ENCODE measurements at regions not wholly inside any gene's neighbourhood (a gene's known extent, or its start where the extent isn't known, plus 50 kb on each side); places are given as distances from the start of the nearest gene placed in this dataset.

DNA sequence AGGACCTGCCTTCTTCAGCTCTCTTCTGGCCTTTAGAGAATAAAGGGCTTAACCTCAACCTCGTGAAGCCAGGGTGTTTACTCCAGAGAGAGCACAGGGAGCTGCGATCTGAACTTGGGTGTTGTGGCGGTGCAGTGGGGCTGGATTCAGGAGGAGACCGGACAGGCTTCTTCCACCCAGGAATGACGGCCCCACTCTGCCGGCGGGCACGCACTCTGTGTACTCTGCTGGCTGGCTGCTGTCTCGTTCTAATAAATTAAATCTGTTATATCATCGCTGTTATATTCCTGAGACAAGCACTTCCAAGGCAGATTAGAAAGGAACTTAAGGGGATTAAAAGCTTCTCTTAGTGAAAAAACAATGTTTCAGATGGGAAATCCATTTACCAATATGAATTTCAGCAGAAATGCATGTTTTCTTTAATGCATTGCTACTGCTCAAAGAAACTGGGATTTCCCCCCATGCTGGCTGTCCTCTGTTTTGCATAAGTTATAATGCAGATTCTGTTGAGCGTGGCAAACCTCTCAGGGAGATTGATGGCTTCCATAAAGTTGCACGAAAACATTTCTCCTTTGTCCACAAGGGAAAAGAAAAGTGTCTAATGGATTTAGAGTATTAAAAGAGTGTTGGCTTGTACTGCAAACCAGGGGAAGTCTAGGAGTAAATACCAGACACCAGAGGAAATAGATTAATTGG lies 168.6 kb upstream of the IRX3 start:
- H3K4me1 Mint-ChIP-seq, result no peaks in the 10 kb centered on the region
- no peaks in the 10 kb centered on the region for H3K9me3 Mint-ChIP-seq (ENCODE audit: low read depth)
- peaks cover 15% of the 10 kb centered on the region for H3K27me3 Mint-ChIP-seq
- no peak for ATAC-seq
- DNase-seq, result no peak
- POLR2A ChIA-PET, result no interaction called here
- no peaks in the 10 kb centered on the region for H3K36me3 Mint-ChIP-seq (ENCODE audit: low read depth)
- intact Hi-C loops (cut with DNase I, micrococcal nuclease), result no loop called here
- no peak overlapping the region for H3K27ac Mint-ChIP-seq
- no peak overlapping the region for H3K4me3 Mint-ChIP-seq
- CTCF ChIA-PET, result no interaction called here

DNA sequence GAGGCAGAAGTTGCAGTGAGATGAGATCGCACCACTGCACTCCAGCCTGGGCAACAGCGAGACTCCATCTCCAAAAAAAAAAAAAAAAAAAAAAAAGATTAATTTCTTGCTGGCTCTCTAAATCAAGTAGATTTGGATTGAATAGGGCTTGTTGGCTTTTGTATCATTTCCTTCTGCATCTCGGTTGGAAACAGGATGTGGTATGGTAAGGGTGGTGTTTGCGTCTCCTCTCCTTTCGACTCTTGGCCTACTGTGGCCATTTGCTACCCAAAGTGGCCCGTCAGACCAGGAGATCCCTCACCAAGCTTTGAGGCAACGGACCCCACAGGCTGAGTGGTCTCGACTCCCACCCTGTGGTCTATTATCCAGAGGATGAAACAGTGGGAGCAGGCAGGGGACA lies 168.0 kb upstream of the IRX3 start:
- intact Hi-C loops (cut with DNase I, micrococcal nuclease), result no loop called here
- POLR2A ChIA-PET, result no interaction called here

DNA sequence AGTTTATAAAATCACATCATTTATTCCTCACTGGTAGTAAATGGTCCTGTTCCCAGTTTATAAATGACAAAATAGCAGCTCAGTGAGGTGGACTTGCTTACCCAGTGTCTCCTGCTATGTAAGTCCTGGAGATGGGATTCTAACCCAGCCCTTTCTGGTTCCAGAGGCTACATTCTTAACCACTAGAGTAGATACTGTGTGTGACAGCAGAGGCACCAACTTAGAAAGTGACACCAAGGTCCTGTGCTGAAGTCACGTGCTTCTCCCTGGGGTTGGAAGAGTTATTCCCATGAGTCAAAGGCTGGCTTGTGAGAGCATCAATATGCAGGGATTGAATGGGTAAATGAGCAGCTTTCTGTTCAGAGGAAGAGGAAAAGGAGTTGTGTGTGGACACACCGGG lies 167.3 kb upstream of the IRX3 start:
- H3K36me3 Mint-ChIP-seq (ENCODE audit: low read depth), result no peaks in the 10 kb centered on the region
- CTCF ChIA-PET, result interaction anchor here (1.0 kb wide), 1 partner anchor 9 kb away, joined by 4 read pairs; no protein-coding TSS in a partner anchor
- no peak overlapping the region for H3K4me3 Mint-ChIP-seq
- H3K4me1 Mint-ChIP-seq, result no peaks in the 10 kb centered on the region
- no peaks in the 10 kb centered on the region for H3K9me3 Mint-ChIP-seq (ENCODE audit: low read depth)
- POLR2A ChIA-PET, result interaction anchor here (0.6 kb wide), 1 partner anchor 924 kb away, joined by 3 read pairs; no protein-coding TSS in a partner anchor
- DNase-seq (no peak), ATAC-seq (no peak)
- intact Hi-C loops (cut with DNase I, micrococcal nuclease), result no loop called here
- no peak overlapping the region for H3K27ac Mint-ChIP-seq
- H3K27me3 Mint-ChIP-seq, result peaks cover 19% of the 10 kb centered on the region

More for the DNA sequence above, 168.0 kb upstream of the IRX3 start:
- Mint-ChIP-seq H3K36me3 (ENCODE audit: low read depth) (no peaks in the 10 kb centered on the region), H3K4me1 (no peaks in the 10 kb centered on the region), H3K27me3 (peaks cover 15% of the 10 kb centered on the region), H3K4me3 (no peak overlapping the region), H3K27ac (no peak overlapping the region), H3K9me3 (ENCODE audit: low read depth) (no peaks in the 10 kb centered on the region)
- DNase-seq (no peak), ATAC-seq (no peak)
- CTCF ChIA-PET, result no interaction called here

DNA sequence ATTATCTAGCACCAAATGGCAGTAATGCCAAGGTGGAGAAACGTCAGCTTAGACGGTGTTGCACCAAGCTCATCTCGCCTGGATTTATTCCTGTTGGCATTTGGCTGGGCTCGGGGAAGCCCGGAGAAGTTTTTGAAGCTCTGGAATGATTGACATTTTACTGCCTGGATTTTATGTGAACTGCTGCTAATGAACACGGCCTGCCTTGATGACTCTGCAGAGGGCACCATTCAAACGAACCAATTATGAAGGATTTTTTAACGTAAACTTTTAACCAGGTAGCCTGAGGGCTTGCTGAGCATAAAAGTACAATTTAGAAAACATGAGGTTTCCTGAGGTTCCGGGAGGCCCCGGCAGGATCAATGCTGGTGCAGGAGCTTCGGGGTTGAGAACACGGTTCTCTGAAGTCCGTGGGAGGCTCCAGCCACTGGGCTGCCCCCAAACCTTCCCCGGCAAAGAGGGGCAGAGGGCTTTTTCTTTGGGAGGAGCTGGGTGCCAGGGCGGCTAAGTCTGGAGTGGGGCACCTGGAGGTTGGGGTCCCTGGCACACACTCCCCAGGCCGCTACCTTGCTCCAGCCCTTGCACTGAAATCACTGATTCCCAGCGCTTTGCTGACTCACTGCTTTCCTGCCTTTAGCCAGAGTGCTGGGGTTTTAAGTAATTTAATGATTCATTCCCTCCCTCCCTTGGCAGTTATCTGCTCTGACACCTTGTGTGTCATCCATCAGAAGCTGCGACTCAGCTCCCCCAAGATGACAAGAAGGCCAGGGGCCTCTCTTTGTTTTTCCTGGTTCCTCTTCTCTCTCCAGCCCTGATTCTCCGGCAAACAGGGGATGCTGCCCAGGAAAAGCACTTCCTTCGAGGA lies 161.2 kb upstream of the IRX3 start:
- intact Hi-C loops (cut with DNase I, micrococcal nuclease), result no loop called here
- Mint-ChIP-seq H3K9me3 (ENCODE audit: low read depth) (no peaks in the 10 kb centered on the region), H3K4me3 (no peak overlapping the region), H3K36me3 (ENCODE audit: low read depth) (no peaks in the 10 kb centered on the region), H3K27me3 (peaks cover 21% of the 10 kb centered on the region), H3K4me1 (no peaks in the 10 kb centered on the region), H3K27ac (no peak overlapping the region)
- CTCF ChIA-PET, result interaction anchor here (0.6 kb wide), 1 partner anchor 166 kb away, joined by 3 read pairs; no protein-coding TSS in a partner anchor
- peak; percentile 26 for DNase-seq
- peak; percentile 70 for ATAC-seq
- POLR2A ChIA-PET, result no interaction called here

DNA sequence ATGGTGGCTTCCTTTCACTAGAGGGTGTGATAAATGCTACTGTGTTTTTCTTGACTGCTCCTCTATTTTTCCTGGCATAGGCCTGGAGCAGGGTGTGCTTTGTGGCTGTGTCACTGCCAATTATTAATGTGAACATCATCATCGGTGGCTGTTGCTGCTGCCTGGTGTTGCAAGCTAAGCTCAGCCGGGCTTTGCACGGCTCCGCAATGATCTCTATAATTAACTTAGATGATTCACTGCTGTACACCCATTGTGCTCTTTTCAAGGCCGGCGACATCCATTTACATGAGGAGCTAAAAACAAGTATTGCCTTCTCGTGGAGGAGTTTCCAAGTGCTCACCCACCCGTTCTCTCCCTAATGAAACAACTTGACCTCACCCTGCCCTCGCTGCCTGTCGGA lies 160.1 kb upstream of the IRX3 start:
- ATAC-seq (no peak), DNase-seq (no peak)
- no peaks in the 10 kb centered on the region for H3K4me1 Mint-ChIP-seq
- ChIA-PET CTCF (no interaction called here), POLR2A (no interaction called here)
- no peak overlapping the region for H3K4me3 Mint-ChIP-seq
- no peak overlapping the region for H3K27ac Mint-ChIP-seq
- intact Hi-C loops (cut with DNase I, micrococcal nuclease), result no loop called here
- no peaks in the 10 kb centered on the region for H3K9me3 Mint-ChIP-seq (ENCODE audit: low read depth)
- no peaks in the 10 kb centered on the region for H3K36me3 Mint-ChIP-seq (ENCODE audit: low read depth)
- peaks cover 18% of the 10 kb centered on the region for H3K27me3 Mint-ChIP-seq

DNA sequence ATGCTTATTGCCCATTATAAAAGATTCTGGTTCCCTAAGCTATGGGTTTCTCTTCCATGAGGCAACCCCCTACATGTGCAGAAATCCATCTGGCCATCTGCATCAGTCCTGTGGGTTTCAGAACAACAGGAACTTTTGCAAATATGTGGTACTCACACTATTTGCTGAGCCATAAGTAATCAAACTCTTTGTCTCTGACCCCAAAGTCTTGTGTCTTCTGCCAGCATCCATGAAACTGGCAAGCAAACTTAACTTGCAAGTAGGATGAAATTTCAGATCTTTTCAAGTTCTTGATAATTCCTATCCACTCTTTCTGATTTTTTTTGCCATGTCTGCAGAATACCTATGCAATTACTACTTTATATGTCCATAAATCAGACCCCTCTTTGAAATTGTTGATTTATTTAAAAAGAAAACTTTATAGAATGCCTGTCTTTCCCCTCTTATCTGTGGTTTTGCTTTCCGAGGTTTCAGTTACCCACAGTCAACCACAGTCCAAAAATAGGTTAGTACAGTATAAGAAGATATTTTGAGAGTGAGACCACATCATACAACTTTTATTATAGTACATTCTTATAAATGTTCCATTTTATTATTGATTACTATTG lies 158.4 kb upstream of the IRX3 start:
- Mint-ChIP-seq H3K4me3 (no peak overlapping the region), H3K36me3 (ENCODE audit: low read depth) (no peaks in the 10 kb centered on the region), H3K27me3 (peaks cover 9% of the 10 kb centered on the region), H3K9me3 (ENCODE audit: low read depth) (no peaks in the 10 kb centered on the region), H3K27ac (no peak overlapping the region), H3K4me1 (no peaks in the 10 kb centered on the region)
- intact Hi-C loops (cut with DNase I, micrococcal nuclease), result no loop called here
- POLR2A ChIA-PET, result no interaction called here
- no peak for ATAC-seq
- no peak for DNase-seq
- CTCF ChIA-PET, result no interaction called here

DNA sequence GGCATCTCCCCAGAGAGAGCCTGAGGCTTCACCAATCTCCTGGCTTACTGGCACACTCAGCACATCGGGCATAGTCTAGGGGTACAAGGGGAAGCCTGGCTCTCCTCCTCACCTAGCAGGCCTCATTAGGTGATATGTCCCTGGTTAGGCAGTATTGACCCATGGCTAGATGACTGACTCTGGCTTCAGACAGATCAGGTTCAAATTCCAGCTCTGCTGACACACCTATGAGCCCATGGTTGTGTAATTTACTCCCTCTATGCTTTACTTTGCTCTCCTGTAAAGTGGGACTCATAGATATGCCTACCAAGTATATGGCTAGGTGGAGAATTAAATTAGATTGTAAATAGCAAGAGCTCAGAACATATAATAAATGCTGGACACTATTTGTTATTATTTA lies 157.3 kb upstream of the IRX3 start:
- Mint-ChIP-seq H3K27ac (no peak overlapping the region), H3K4me3 (no peak overlapping the region), H3K4me1 (no peaks in the 10 kb centered on the region), H3K9me3 (ENCODE audit: low read depth) (no peaks in the 10 kb centered on the region), H3K36me3 (ENCODE audit: low read depth) (no peaks in the 10 kb centered on the region), H3K27me3 (peaks cover 10% of the 10 kb centered on the region)
- ChIA-PET CTCF (no interaction called here), POLR2A (no interaction called here)
- DNase-seq, result no peak
- ATAC-seq, result no peak
- intact Hi-C loops (cut with DNase I, micrococcal nuclease), result no loop called here

DNA sequence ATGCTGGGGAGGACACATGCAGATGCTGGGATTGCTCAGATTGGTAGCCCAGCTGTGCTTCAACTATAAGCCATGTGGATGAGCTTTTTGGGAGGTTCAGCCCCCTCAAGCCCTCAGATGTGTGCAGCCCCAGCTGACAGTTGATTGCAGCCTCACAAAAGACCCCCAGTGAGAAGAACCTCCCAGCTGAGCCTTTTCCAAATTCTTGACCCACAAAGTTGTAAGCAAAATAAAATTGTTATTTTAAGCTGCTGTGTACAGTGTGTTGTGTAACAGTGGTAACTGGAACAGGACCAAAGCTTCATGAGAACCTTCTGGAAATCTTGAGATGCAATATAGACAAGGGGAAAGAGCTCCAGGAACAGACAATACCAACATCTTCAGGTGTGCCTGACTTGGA lies 156.8 kb upstream of the IRX3 start:
- ChIA-PET CTCF (no interaction called here), POLR2A (no interaction called here)
- intact Hi-C loops (cut with DNase I, micrococcal nuclease), result no loop called here
- Mint-ChIP-seq H3K9me3 (ENCODE audit: low read depth) (no peaks in the 10 kb centered on the region), H3K27ac (no peak overlapping the region), H3K27me3 (peaks cover 10% of the 10 kb centered on the region), H3K4me1 (no peaks in the 10 kb centered on the region), H3K36me3 (ENCODE audit: low read depth) (no peaks in the 10 kb centered on the region), H3K4me3 (no peak overlapping the region)
- DNase-seq, result no peak
- no peak for ATAC-seq

DNA sequence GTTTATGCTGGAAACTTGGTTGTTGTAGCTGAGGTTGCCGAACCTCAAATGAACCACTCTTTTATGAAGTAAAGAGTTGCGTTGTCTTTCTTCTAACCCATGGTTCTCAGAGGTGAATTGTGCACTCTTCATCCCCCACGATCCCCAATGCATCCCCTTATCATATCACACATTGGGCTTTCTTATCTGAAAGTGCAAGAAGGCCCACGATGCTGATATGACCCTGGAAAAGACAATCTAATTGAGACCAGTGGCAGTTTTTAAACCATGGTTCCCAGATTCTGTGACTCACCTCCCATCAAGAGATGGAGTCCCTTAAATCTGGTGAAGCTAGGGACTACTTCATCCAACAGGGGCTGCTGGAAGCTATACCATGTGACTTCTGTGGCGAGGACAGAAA lies 156.3 kb upstream of the IRX3 start:
- CTCF ChIA-PET, result no interaction called here
- H3K27me3 Mint-ChIP-seq, result peaks cover 9% of the 10 kb centered on the region
- no peaks in the 10 kb centered on the region for H3K4me1 Mint-ChIP-seq
- H3K27ac Mint-ChIP-seq, result no peak overlapping the region
- POLR2A ChIA-PET, result no interaction called here
- no peak overlapping the region for H3K4me3 Mint-ChIP-seq
- H3K36me3 Mint-ChIP-seq (ENCODE audit: low read depth), result no peaks in the 10 kb centered on the region
- no peak for ATAC-seq
- DNase-seq, result no peak
- intact Hi-C loops (cut with DNase I, micrococcal nuclease), result no loop called here
- no peaks in the 10 kb centered on the region for H3K9me3 Mint-ChIP-seq (ENCODE audit: low read depth)

DNA sequence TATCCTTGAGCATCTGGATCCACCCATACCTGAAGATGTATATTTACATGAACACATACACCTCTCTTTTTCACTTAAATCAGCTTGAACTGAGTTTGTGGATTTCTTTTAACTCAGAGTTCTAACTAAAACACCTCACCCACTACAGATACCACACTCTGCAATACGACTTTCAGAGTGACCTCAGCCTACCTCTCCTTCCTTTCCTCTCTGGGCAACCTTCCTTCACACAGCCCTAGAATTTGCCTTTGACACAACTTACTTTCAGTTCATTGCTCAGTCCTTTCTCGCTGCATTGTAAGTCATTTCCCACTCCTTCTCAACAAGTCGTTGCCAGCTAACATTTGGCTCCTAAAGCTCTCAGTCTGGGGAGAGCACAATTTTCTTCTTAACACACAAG lies 151.9 kb upstream of the IRX3 start:
- no peaks in the 10 kb centered on the region for H3K9me3 Mint-ChIP-seq (ENCODE audit: low read depth)
- H3K4me3 Mint-ChIP-seq, result no peak overlapping the region
- ChIA-PET CTCF (no interaction called here), POLR2A (no interaction called here)
- H3K36me3 Mint-ChIP-seq (ENCODE audit: low read depth), result no peaks in the 10 kb centered on the region
- H3K27me3 Mint-ChIP-seq, result peaks cover 15% of the 10 kb centered on the region
- no peak overlapping the region for H3K27ac Mint-ChIP-seq
- ATAC-seq, result no peak
- no peaks in the 10 kb centered on the region for H3K4me1 Mint-ChIP-seq
- DNase-seq, result no peak
- intact Hi-C loops (cut with DNase I, micrococcal nuclease), result no loop called here

DNA sequence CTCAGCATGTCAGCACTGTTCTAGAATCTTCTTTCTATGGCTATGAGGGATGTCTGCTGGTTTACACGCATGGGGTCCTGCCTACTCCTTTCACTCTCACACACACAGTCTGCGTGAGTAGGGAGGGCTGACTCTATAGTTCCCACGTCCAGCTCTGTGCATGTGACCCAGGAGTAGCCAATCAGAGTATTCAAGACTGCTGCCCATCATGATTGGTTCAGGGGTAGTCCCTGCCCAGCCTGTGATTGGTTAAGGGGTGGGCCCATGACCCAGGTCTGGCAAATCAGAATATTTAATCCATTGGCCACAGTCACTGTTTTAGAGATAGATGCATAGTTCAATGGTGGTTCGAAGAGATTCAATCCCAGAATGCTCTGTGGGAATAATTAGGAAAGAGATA lies 151.3 kb upstream of the IRX3 start:
- no peak for DNase-seq
- H3K4me1 Mint-ChIP-seq, result no peaks in the 10 kb centered on the region
- peaks cover 16% of the 10 kb centered on the region for H3K27me3 Mint-ChIP-seq
- no peaks in the 10 kb centered on the region for H3K9me3 Mint-ChIP-seq (ENCODE audit: low read depth)
- POLR2A ChIA-PET, result no interaction called here
- no peak overlapping the region for H3K27ac Mint-ChIP-seq
- CTCF ChIA-PET, result no interaction called here
- no peaks in the 10 kb centered on the region for H3K36me3 Mint-ChIP-seq (ENCODE audit: low read depth)
- H3K4me3 Mint-ChIP-seq, result no peak overlapping the region
- no peak for ATAC-seq
- intact Hi-C loops (cut with DNase I, micrococcal nuclease), result no loop called here

DNA sequence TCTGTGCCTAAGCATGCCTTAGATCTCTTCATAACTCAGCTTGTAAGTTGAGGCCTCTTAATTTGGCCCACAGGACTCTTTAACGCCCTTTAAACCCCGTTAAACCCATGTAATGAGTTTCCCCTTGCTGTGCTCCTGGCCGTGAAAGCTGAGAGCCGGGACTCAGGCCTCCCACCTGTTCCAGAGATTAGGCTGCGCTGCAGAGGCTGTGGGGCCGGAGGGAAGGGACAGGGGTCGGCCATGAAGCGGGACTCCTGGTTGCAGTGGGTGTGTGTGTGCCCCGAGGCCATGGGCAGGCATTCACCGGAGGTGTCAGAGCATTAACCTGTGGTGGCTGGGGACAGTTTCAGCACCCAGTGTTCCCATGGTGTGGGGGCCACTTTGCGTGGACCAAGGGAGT lies 150.8 kb upstream of the IRX3 start:
- H3K27me3 Mint-ChIP-seq, result peaks cover 21% of the 10 kb centered on the region
- POLR2A ChIA-PET, result no interaction called here
- no peak overlapping the region for H3K27ac Mint-ChIP-seq
- H3K9me3 Mint-ChIP-seq (ENCODE audit: low read depth), result no peaks in the 10 kb centered on the region
- intact Hi-C loops (cut with DNase I, micrococcal nuclease), result no loop called here
- DNase-seq (no peak), ATAC-seq (no peak)
- H3K4me1 Mint-ChIP-seq, result no peaks in the 10 kb centered on the region
- H3K4me3 Mint-ChIP-seq, result no peak overlapping the region
- CTCF ChIA-PET, result no interaction called here
- H3K36me3 Mint-ChIP-seq (ENCODE audit: low read depth), result no peaks in the 10 kb centered on the region
